Central memory CD8-positive, alpha-beta T cell (primary cell): ENCODE measurements at regions not wholly inside any gene's neighbourhood (a gene's known extent, or its start where the extent isn't known, plus 50 kb on each side); places are given as distances from the start of the nearest gene placed in this dataset.

Source experiments
- ATAC-seq: fragments of 150-1000 bp; cut with Tn5 transposase; replicated peaks from 2 replicates; pipeline ENCODE4 v1.10.0; 2022; ENCODE audit warnings: mild to moderate bottlenecking, moderate FRiP score, moderate number of reproducible peaks; ENCODE audit not compliant: poor library complexity, severe bottlenecking; ENCODE audit errors: extremely low read depth
- DNase-seq, 2 donors: peaks; one replicate each; pipeline ENCODE4 v3.0.0; 2021; ENCODE audit warnings: low spot score in 2 of 2
- H3K27ac Mint-ChIP-seq: one replicate; pipeline ENCODE4 v1.8.0; 2022; ENCODE audit warnings: low read depth, mild to moderate bottlenecking, moderate library complexity, mixed read lengths
- H3K27me3 Mint-ChIP-seq: one replicate; pipeline ENCODE4 v1.8.0; 2022; ENCODE audit warnings: mixed read lengths
- H3K36me3 Mint-ChIP-seq: one replicate; pipeline ENCODE4 v1.8.0; 2022; ENCODE audit warnings: mild to moderate bottlenecking, moderate library complexity, mixed read lengths; ENCODE audit not compliant: insufficient read depth
- H3K4me1 Mint-ChIP-seq: one replicate; pipeline ENCODE4 v1.8.0; 2022; ENCODE audit warnings: mixed read lengths
- H3K4me3 Mint-ChIP-seq: one replicate; pipeline ENCODE4 v1.8.0; 2022; ENCODE audit warnings: mild to moderate bottlenecking, moderate library complexity, mixed read lengths
- H3K9me3 Mint-ChIP-seq: one replicate; pipeline ENCODE4 v1.8.0; 2022; ENCODE audit warnings: mixed read lengths

GRCh38 chr5:84825606-84826005 is 440.9 kb upstream of the EDIL3 start:
- H3K36me3 Mint-ChIP-seq = peaks cover 3% of the 10 kb centered on the region
- ATAC-seq (no peak), DNase-seq (no peak)
- no peak overlapping the region for H3K4me3 Mint-ChIP-seq
- H3K27me3 Mint-ChIP-seq = no peaks in the 10 kb centered on the region
- H3K4me1 Mint-ChIP-seq = no peaks in the 10 kb centered on the region
- no peak overlapping the region for H3K27ac Mint-ChIP-seq
- H3K9me3 Mint-ChIP-seq = peaks cover 15% of the 10 kb centered on the region

GRCh38 chr5:84821924-84822323 is 437.2 kb upstream of the EDIL3 start:
- no peak for ATAC-seq
- DNase-seq = no peak
- Mint-ChIP-seq H3K4me3 (no peak overlapping the region), H3K27me3 (no peaks in the 10 kb centered on the region), H3K9me3 (peaks cover 10% of the 10 kb centered on the region), H3K4me1 (no peaks in the 10 kb centered on the region), H3K27ac (no peak overlapping the region), H3K36me3 (peaks cover 3% of the 10 kb centered on the region)

- Mint-ChIP-seq H3K4me1 (no peaks in the 10 kb centered on the region), H3K4me3 (no peak overlapping the region), H3K36me3 (no peaks in the 10 kb centered on the region), H3K27me3 (no peaks in the 10 kb centered on the region), H3K9me3 (peaks cover 13% of the 10 kb centered on the region), H3K27ac (no peak overlapping the region)
- ATAC-seq = no peak
- DNase-seq = no peak
Observed at GRCh38 chr5:84817953-84818352, 433.3 kb upstream of the EDIL3 start.

- no peaks in the 10 kb centered on the region for H3K4me1 Mint-ChIP-seq
- H3K27ac Mint-ChIP-seq = no peak overlapping the region
- no peak for ATAC-seq
- H3K27me3 Mint-ChIP-seq = no peaks in the 10 kb centered on the region
- no peaks in the 10 kb centered on the region for H3K36me3 Mint-ChIP-seq
- H3K4me3 Mint-ChIP-seq = no peak overlapping the region
- peaks cover 14% of the 10 kb centered on the region for H3K9me3 Mint-ChIP-seq
- DNase-seq = no peak
Observed at GRCh38 chr5:84816746-84817547, 432.3 kb upstream of the EDIL3 start.

- no peak for ATAC-seq
- no peak overlapping the region for H3K27ac Mint-ChIP-seq
- no peaks in the 10 kb centered on the region for H3K4me1 Mint-ChIP-seq
- no peaks in the 10 kb centered on the region for H3K27me3 Mint-ChIP-seq
- DNase-seq = no peak
- peaks cover 18% of the 10 kb centered on the region for H3K9me3 Mint-ChIP-seq
- no peak overlapping the region for H3K4me3 Mint-ChIP-seq
- H3K36me3 Mint-ChIP-seq = no peaks in the 10 kb centered on the region
Observed at GRCh38 chr5:84816160-84816559, 431.5 kb upstream of the EDIL3 start.

GRCh38 chr5:84805473-84805872 is 420.8 kb upstream of the EDIL3 start:
- Mint-ChIP-seq H3K36me3 (no peaks in the 10 kb centered on the region), H3K4me1 (no peaks in the 10 kb centered on the region), H3K9me3 (peaks cover 20% of the 10 kb centered on the region), H3K27me3 (no peaks in the 10 kb centered on the region), H3K4me3 (no peak overlapping the region), H3K27ac (no peak overlapping the region)
- ATAC-seq = no peak
- no peak for DNase-seq

- H3K27ac Mint-ChIP-seq = no peak overlapping the region
- peaks cover 6% of the 10 kb centered on the region for H3K9me3 Mint-ChIP-seq
- ATAC-seq (no peak), DNase-seq (no peak)
- no peaks in the 10 kb centered on the region for H3K4me1 Mint-ChIP-seq
- H3K4me3 Mint-ChIP-seq = no peak overlapping the region
- H3K36me3 Mint-ChIP-seq = no peaks in the 10 kb centered on the region
- no peaks in the 10 kb centered on the region for H3K27me3 Mint-ChIP-seq
Observed at GRCh38 chr5:84796399-84796798, 411.7 kb upstream of the EDIL3 start.

GRCh38 chr5:84794486-84795035 is 409.9 kb upstream of the EDIL3 start:
- Mint-ChIP-seq H3K27ac (no peak overlapping the region), H3K36me3 (no peaks in the 10 kb centered on the region), H3K27me3 (no peaks in the 10 kb centered on the region), H3K4me3 (no peak overlapping the region), H3K4me1 (no peaks in the 10 kb centered on the region), H3K9me3 (no peaks in the 10 kb centered on the region)
- DNase-seq (no peak), ATAC-seq (no peak)

GRCh38 chr5:84791730-84792129 is 407.1 kb upstream of the EDIL3 start:
- H3K9me3 Mint-ChIP-seq = peaks cover 4% of the 10 kb centered on the region
- no peaks in the 10 kb centered on the region for H3K4me1 Mint-ChIP-seq
- H3K4me3 Mint-ChIP-seq = no peak overlapping the region
- H3K27ac Mint-ChIP-seq = no peak overlapping the region
- H3K36me3 Mint-ChIP-seq = no peaks in the 10 kb centered on the region
- no peak for DNase-seq
- ATAC-seq = no peak
- no peaks in the 10 kb centered on the region for H3K27me3 Mint-ChIP-seq

GRCh38 chr5:84791138-84791537 is 406.5 kb upstream of the EDIL3 start:
- no peak for ATAC-seq
- H3K27me3 Mint-ChIP-seq = no peaks in the 10 kb centered on the region
- DNase-seq = no peak
- no peaks in the 10 kb centered on the region for H3K4me1 Mint-ChIP-seq
- H3K9me3 Mint-ChIP-seq = peaks cover 7% of the 10 kb centered on the region
- no peak overlapping the region for H3K4me3 Mint-ChIP-seq
- no peak overlapping the region for H3K27ac Mint-ChIP-seq
- no peaks in the 10 kb centered on the region for H3K36me3 Mint-ChIP-seq

GRCh38 chr5:84790406-84790805 is 405.7 kb upstream of the EDIL3 start:
- DNase-seq = no peak
- no peak overlapping the region for H3K4me3 Mint-ChIP-seq
- no peak overlapping the region for H3K27ac Mint-ChIP-seq
- no peak for ATAC-seq
- no peaks in the 10 kb centered on the region for H3K36me3 Mint-ChIP-seq
- no peaks in the 10 kb centered on the region for H3K27me3 Mint-ChIP-seq
- H3K9me3 Mint-ChIP-seq = peaks cover 11% of the 10 kb centered on the region
- no peaks in the 10 kb centered on the region for H3K4me1 Mint-ChIP-seq

GRCh38 chr5:84783003-84783402 is 398.3 kb upstream of the EDIL3 start:
- no peaks in the 10 kb centered on the region for H3K4me1 Mint-ChIP-seq
- H3K27ac Mint-ChIP-seq = no peak overlapping the region
- H3K36me3 Mint-ChIP-seq = no peaks in the 10 kb centered on the region

GRCh38 chr5:84779186-84779585 is 394.5 kb upstream of the EDIL3 start:
- ATAC-seq (no peak), DNase-seq (no peak)
- Mint-ChIP-seq H3K36me3 (no peaks in the 10 kb centered on the region), H3K4me3 (no peak overlapping the region), H3K27ac (no peak overlapping the region), H3K9me3 (peaks cover 13% of the 10 kb centered on the region), H3K27me3 (no peaks in the 10 kb centered on the region), H3K4me1 (no peaks in the 10 kb centered on the region)

More at GRCh38 chr5:84783003-84783402, 398.3 kb upstream of the EDIL3 start:
- DNase-seq = no peak
- ATAC-seq = no peak
- Mint-ChIP-seq H3K4me3 (no peak overlapping the region), H3K27me3 (no peaks in the 10 kb centered on the region), H3K9me3 (peaks cover 13% of the 10 kb centered on the region)
